ENCODE measurements at regions not wholly inside any gene's neighbourhood (a gene's known extent, or its start where the extent isn't known, plus 50 kb on each side); places are given as distances from the start of the nearest gene placed in this dataset.

GRCh38 chr3:43969944-43970343 is 271.7 kb upstream of the TOPAZ1 start:
- CTCF ChIA-PET (ENCODE audit: partially characterized antibody), result interaction anchor here (1.1 kb wide), 1 partner anchor 14 kb away, joined by 3 read pairs; no protein-coding TSS in a partner anchor
- intact Hi-C loops (cut with micrococcal nuclease), result no loop called here
- DNase-seq, result no peak
- H3K27me3 ChIP-seq (ENCODE audit: insufficient read depth, low read length), result no peaks in the 10 kb centered on the region
- Mint-ChIP-seq H3K4me3 (no peak overlapping the region), H3K27me3 (peaks cover 13 to 17% of the 10 kb centered on the region in 2 donors), H3K27ac (no peak overlapping the region), H3K36me3 (no peaks in the 10 kb centered on the region), H3K4me1 (no peaks in the 10 kb centered on the region), H3K9me3 (no peaks in the 10 kb centered on the region)
- no peaks in the 10 kb centered on the region for H3K36me3 ChIP-seq (ENCODE audit: insufficient read depth, low read length)
- POLR2A ChIA-PET (ENCODE audit: partially characterized antibody), result no interaction called here
- H3K9me3 ChIP-seq (ENCODE audit: control insufficient read depth in 1 of 2, low read length in 2 of 2), result no peaks in the 10 kb centered on the region
- H3K27ac ChIP-seq (ENCODE audit: low read depth, low read length), result no peak overlapping the region
- no peaks in the 10 kb centered on the region for H3K4me1 ChIP-seq (ENCODE audit: insufficient read depth, low read length)
- no peak overlapping the region for H3K4me3 ChIP-seq (ENCODE audit: low read length in 2 of 2)

- H3K4me3 ChIP-seq (ENCODE audit: low read length in 2 of 2), result no peak overlapping the region
- H3K27me3 ChIP-seq (ENCODE audit: insufficient read depth, low read length), result no peaks in the 10 kb centered on the region
- H3K36me3 Mint-ChIP-seq, result no peaks in the 10 kb centered on the region
- H3K27ac ChIP-seq (ENCODE audit: low read depth, low read length), result no peak overlapping the region
- no peaks in the 10 kb centered on the region for H3K4me1 Mint-ChIP-seq
- no peaks in the 10 kb centered on the region for H3K4me1 ChIP-seq (ENCODE audit: insufficient read depth, low read length)
- H3K9me3 Mint-ChIP-seq, result no peaks in the 10 kb centered on the region
- no peak overlapping the region for H3K27ac Mint-ChIP-seq
- H3K36me3 ChIP-seq (ENCODE audit: insufficient read depth, low read length), result no peaks in the 10 kb centered on the region
- no peak overlapping the region for H3K4me3 Mint-ChIP-seq
- peaks cover 11 to 17% of the 10 kb centered on the region in 2 donors for H3K27me3 Mint-ChIP-seq
- POLR2A ChIA-PET (ENCODE audit: partially characterized antibody), result no interaction called here
- CTCF ChIA-PET (ENCODE audit: partially characterized antibody), result no interaction called here
- intact Hi-C loops (cut with micrococcal nuclease), result no loop called here
- no peak for DNase-seq
- H3K9me3 ChIP-seq (ENCODE audit: control insufficient read depth in 1 of 2, low read length in 2 of 2), result no peaks in the 10 kb centered on the region
Measured at GRCh38 chr3:43970351-43970750, 271.3 kb upstream of the TOPAZ1 start.

- no peaks in the 10 kb centered on the region for H3K4me1 ChIP-seq (ENCODE audit: insufficient read depth, low read length)
- no peak for DNase-seq
- no peaks in the 10 kb centered on the region for H3K27me3 ChIP-seq (ENCODE audit: insufficient read depth, low read length)
- Mint-ChIP-seq H3K4me1 (no peaks in the 10 kb centered on the region), H3K36me3 (no peaks in the 10 kb centered on the region), H3K27ac (no peak overlapping the region), H3K9me3 (peaks cover 0 to 5% (median under 1%) of the 10 kb centered on the region in 8 donors), H3K27me3 (peaks cover 12 to 14% of the 10 kb centered on the region in 2 donors), H3K4me3 (no peak overlapping the region)
- H3K4me3 ChIP-seq (ENCODE audit: low read length in 2 of 2), result no peak overlapping the region
- ChIA-PET CTCF (ENCODE audit: partially characterized antibody) (no interaction called here), POLR2A (ENCODE audit: partially characterized antibody) (no interaction called here)
- intact Hi-C loops (cut with micrococcal nuclease), result no loop called here
- no peaks in the 10 kb centered on the region for H3K9me3 ChIP-seq (ENCODE audit: control insufficient read depth in 1 of 2, low read length in 2 of 2)
- H3K27ac ChIP-seq (ENCODE audit: low read depth, low read length), result no peak overlapping the region
- H3K36me3 ChIP-seq (ENCODE audit: insufficient read depth, low read length), result no peaks in the 10 kb centered on the region
Measured at GRCh38 chr3:43970920-43971319, 270.8 kb upstream of the TOPAZ1 start.

GRCh38 chr3:43971486-43971885 is 270.2 kb upstream of the TOPAZ1 start:
- Histone ChIP-seq H3K9me3 (ENCODE audit: control insufficient read depth in 1 of 2, low read length in 2 of 2) (no peaks in the 10 kb centered on the region), H3K36me3 (ENCODE audit: insufficient read depth, low read length) (no peaks in the 10 kb centered on the region), H3K4me1 (ENCODE audit: insufficient read depth, low read length) (no peaks in the 10 kb centered on the region), H3K27ac (ENCODE audit: low read depth, low read length) (no peak overlapping the region), H3K4me3 (ENCODE audit: low read length in 2 of 2) (no peak overlapping the region), H3K27me3 (ENCODE audit: insufficient read depth, low read length) (no peaks in the 10 kb centered on the region)
- Mint-ChIP-seq H3K27ac (no peak overlapping the region), H3K9me3 (peaks cover 0 to 8% (median 3%) of the 10 kb centered on the region in 8 donors), H3K4me1 (no peaks in the 10 kb centered on the region), H3K4me3 (no peak overlapping the region), H3K36me3 (no peaks in the 10 kb centered on the region), H3K27me3 (peaks cover 12 to 14% of the 10 kb centered on the region in 2 donors)
- POLR2A ChIA-PET (ENCODE audit: partially characterized antibody), result no interaction called here
- CTCF ChIA-PET (ENCODE audit: partially characterized antibody), result no interaction called here
- no peak for DNase-seq
- intact Hi-C loops (cut with micrococcal nuclease), result no loop called here

DNA sequence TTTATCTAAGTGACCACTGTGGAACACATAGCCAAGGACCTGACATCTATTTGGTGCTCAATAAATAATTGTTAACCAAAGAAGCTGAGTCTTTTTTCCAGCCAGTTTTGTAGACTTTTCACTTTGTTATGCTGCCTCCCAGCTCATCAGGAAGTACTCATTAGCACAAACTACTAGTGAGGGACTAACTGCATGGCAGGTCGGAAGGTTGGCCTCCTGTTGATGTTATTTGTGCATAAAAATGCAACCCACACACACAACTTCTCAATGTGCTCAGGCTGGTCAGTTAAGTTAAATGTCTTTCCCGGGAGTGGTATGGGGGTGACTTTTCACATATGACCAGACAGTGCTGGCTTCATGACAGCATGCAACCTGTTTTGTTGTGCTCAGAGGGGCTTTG is 263.0 kb upstream of the TOPAZ1 start:
- Mint-ChIP-seq H3K4me3 (no peak overlapping the region), H3K27ac (no peak overlapping the region), H3K27me3 (peaks cover 13 to 22% of the 10 kb centered on the region in 2 donors), H3K4me1 (no peaks in the 10 kb centered on the region), H3K9me3 (peaks cover 0 to 10% (median 5%) of the 10 kb centered on the region in 8 donors), H3K36me3 (no peaks in the 10 kb centered on the region)
- DNase-seq, result no peak
- intact Hi-C loops (cut with micrococcal nuclease), result no loop called here
- ChIA-PET CTCF (ENCODE audit: partially characterized antibody) (no interaction called here), POLR2A (ENCODE audit: partially characterized antibody) (no interaction called here)
- Histone ChIP-seq H3K27me3 (ENCODE audit: insufficient read depth, low read length) (no peaks in the 10 kb centered on the region), H3K4me3 (ENCODE audit: low read length in 2 of 2) (no peak overlapping the region), H3K9me3 (ENCODE audit: control insufficient read depth in 1 of 2, low read length in 2 of 2) (no peaks in the 10 kb centered on the region), H3K4me1 (ENCODE audit: insufficient read depth, low read length) (no peaks in the 10 kb centered on the region), H3K36me3 (ENCODE audit: insufficient read depth, low read length) (no peaks in the 10 kb centered on the region), H3K27ac (ENCODE audit: low read depth, low read length) (no peak overlapping the region)

GRCh38 chr3:43979645-43980044 is 262.0 kb upstream of the TOPAZ1 start:
- peaks cover 20 to 22% of the 10 kb centered on the region in 2 donors for H3K27me3 Mint-ChIP-seq
- no peak for DNase-seq
- intact Hi-C loops (cut with micrococcal nuclease), result no loop called here

GRCh38 chr3:43994657-43995546 is 246.8 kb upstream of the TOPAZ1 start:
- no peak overlapping the region for H3K27ac ChIP-seq (ENCODE audit: low read depth, low read length)
- H3K4me3 Mint-ChIP-seq, result peak overlapping the region; percentile 69 to 88 (median 78)
- H3K4me1 Mint-ChIP-seq, result peaks cover 26 to 45% (median 39%) of the 10 kb centered on the region in 4 donors
- DNase-seq, result no peak
- H3K27me3 Mint-ChIP-seq, result peaks cover 60 to 64% of the 10 kb centered on the region in 2 donors
- H3K36me3 ChIP-seq (ENCODE audit: insufficient read depth, low read length), result no peaks in the 10 kb centered on the region
- peak overlapping the region in 1 of 2 donors; percentile 31 for H3K4me3 ChIP-seq (ENCODE audit: low read length in 2 of 2)
- H3K9me3 ChIP-seq (ENCODE audit: control insufficient read depth in 1 of 2, low read length in 2 of 2), result no peaks in the 10 kb centered on the region
- peaks cover 44% of the 10 kb centered on the region for H3K4me1 ChIP-seq (ENCODE audit: insufficient read depth, low read length)
- intact Hi-C loops (cut with micrococcal nuclease), result no loop called here
- CTCF ChIA-PET (ENCODE audit: partially characterized antibody), result no interaction called here
- H3K9me3 Mint-ChIP-seq, result peaks cover 0 to 26% (median 20%) of the 10 kb centered on the region in 8 donors
- H3K27ac Mint-ChIP-seq, result no peak overlapping the region
- H3K27me3 ChIP-seq (ENCODE audit: insufficient read depth, low read length), result peaks cover 56% of the 10 kb centered on the region
- H3K36me3 Mint-ChIP-seq, result peaks cover 0 to 4% of the 10 kb centered on the region in 2 donors
- POLR2A ChIA-PET (ENCODE audit: partially characterized antibody), result no interaction called here

More at GRCh38 chr3:43979645-43980044, 262.0 kb upstream of the TOPAZ1 start:
- H3K36me3 ChIP-seq (ENCODE audit: insufficient read depth, low read length), result no peaks in the 10 kb centered on the region
- no peaks in the 10 kb centered on the region for H3K4me1 ChIP-seq (ENCODE audit: insufficient read depth, low read length)
- Mint-ChIP-seq H3K4me1 (no peaks in the 10 kb centered on the region), H3K4me3 (no peak overlapping the region), H3K27ac (no peak overlapping the region), H3K36me3 (no peaks in the 10 kb centered on the region), H3K9me3 (peaks cover 0 to 12% (median 6%) of the 10 kb centered on the region in 8 donors)
- H3K27me3 ChIP-seq (ENCODE audit: insufficient read depth, low read length), result no peaks in the 10 kb centered on the region
- no peak overlapping the region for H3K27ac ChIP-seq (ENCODE audit: low read depth, low read length)
- no peaks in the 10 kb centered on the region for H3K9me3 ChIP-seq (ENCODE audit: control insufficient read depth in 1 of 2, low read length in 2 of 2)
- CTCF ChIA-PET (ENCODE audit: partially characterized antibody), result no interaction called here
- H3K4me3 ChIP-seq (ENCODE audit: low read length in 2 of 2), result no peak overlapping the region
- POLR2A ChIA-PET (ENCODE audit: partially characterized antibody), result no interaction called here
